EH (cell line): ENCODE measurements at regions not wholly inside any gene's neighbourhood (a gene's known extent, or its start where the extent isn't known, plus 50 kb on each side); places are given as distances from the start of the nearest gene placed in this dataset.

ENCODE experiments used
- DNase-seq: peaks from one replicate; pipeline ENCODE4 v3.0.0-alpha.2; 2015; ENCODE audit warnings: low read depth

- peak; percentile 27 for DNase-seq
Measured at GRCh38 chr10:90470966-90471365, 386.9 kb downstream of the HTR7 start.

- DNase-seq: no peak
Measured at GRCh38 chr10:90480466-90480865, 377.4 kb downstream of the HTR7 start.

GRCh38 chr10:90481326-90481923 is 376.4 kb downstream of the HTR7 start:
- no peak for DNase-seq

DNA sequence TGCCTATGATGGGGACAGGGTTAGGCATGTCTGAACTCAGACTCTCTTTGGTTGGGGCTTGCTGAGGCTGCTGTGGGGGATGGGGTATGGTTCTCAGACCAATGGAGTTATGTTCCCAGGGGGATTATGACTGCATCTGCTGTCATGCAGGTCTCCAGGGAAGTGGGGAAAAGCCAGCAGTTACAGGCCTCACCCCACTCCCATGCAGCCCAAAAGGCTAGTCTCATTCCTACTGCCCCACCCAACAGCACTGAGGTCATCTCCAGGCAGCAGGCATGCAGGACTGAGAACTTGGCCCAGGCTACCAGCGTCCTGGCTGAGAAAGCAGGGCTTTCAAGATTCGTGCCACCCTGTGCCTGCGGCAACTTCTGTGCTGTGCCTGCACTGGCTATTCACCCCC is 373.3 kb downstream of the HTR7 start:
- DNase-seq: no peak

DNA sequence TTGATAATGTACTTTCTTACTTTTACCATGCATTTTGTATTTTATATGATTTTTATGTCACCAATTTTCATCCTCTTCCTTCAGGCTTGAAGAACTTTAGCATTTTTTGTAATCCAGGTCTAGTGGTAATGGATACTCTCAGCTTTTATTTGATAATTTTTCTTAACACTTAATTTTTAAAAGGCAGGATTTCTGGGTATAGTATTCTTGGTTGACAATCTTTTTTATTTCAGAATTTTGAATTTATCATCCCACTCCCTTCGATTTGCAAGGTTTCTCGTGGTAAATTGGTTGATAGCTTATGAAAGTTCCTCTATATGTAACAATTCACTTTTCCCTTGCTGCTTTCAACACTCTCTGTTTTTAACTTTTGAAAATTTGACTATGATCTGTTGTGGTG is 363.7 kb downstream of the HTR7 start:
- no peak for DNase-seq

GRCh38 chr10:90504172-90504571 is 353.7 kb downstream of the HTR7 start:
- DNase-seq: no peak

GRCh38 chr10:90526721-90527120 is 331.1 kb downstream of the HTR7 start:
- no peak for DNase-seq

- no peak for DNase-seq
Measured at GRCh38 chr10:90530521-90530920, 327.3 kb downstream of the HTR7 start.

DNA sequence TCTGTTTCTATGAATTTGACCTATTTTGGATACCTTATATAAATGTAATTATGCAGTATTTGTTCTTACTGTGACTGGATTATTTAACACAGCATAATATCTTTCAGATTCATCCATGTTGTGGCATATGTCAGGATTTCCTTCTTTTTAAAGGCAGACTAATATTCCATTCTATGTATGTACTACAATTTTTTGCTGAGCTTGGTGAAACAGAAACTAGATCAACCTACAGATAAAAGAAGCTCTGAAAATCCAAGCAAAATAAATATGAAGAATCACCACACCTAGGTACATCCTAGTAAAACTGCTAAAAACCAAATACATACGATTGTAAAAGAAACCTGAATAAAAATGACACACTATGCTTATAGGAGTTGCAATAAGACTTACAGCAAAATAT is 300.5 kb downstream of the HTR7 start:
- DNase-seq: no peak

DNA sequence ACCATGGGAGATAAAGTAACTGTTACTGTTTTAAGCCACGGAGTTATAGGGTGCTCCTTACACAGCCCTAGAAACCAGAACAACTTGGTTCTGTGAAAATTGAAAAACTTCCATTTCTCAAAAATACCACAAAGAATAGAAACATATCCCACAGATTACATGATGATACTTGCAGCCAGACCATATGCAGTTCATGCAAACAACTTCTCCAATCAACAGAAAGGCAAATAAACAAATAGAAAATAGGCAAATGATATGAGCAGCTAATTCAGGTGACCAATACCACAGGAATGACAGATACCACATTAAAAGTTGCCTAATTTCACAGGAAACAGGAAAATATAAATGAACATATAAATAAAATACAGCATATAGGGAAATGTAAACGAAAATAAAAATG is 297.5 kb downstream of the HTR7 start:
- no peak for DNase-seq

DNA sequence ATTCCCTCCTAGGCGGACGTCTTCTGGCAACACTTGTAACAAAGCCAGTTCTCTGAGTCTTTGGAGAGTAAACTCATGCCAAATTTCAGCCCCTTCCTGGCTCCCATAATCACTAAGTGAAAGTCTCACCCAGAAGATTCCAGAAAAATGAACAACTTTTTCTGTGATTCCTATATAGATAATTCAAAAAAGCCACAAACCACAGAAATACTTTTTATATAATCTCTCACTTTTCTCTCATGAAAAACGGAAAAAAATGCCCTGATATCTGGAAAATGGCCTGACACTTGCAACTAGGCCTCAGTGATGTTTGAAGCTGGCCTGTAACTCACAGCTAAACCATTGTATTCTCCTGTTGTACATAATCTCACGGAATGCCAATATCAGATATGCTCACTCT is 296.2 kb downstream of the HTR7 start:
- DNase-seq: no peak

DNA sequence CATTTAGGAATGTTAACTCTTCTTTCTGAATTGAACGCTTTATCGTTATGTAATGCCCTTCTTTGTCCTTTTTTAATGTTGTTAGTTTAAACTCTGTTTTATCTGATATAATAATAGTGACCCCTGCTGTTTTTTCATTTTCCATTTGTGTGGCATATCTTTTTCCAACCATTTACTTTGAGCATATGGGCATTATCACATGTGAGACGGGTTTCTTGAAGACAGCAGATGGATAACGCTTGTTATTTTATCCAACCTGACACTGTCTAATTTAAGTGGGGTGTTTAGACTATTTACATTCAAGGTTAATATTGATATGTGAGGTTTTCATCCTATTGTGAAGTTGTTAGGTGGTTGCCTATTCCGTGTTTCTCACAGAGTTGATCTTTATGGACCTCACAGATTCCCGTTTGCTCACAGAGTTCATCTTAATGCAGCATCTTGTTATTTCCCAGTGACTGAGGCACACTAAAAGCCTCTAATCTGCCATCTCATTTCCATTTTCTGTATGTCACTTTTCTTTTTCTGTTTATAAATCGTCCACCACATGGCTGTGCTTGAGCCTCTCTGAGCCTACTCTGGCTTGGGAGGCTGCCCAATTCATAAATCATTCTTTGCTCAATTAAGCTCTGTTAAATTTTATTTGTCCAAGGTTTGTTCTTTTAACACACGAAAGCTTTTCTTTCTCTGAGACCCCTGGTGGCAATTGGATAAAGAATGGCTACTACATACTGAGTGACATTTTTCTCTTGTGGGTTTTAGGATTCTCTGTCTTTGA is 286.2 kb downstream of the HTR7 start:
- no peak for DNase-seq

- DNase-seq: no peak
Measured at GRCh38 chr10:90575125-90575524, 282.7 kb downstream of the HTR7 start.

DNA sequence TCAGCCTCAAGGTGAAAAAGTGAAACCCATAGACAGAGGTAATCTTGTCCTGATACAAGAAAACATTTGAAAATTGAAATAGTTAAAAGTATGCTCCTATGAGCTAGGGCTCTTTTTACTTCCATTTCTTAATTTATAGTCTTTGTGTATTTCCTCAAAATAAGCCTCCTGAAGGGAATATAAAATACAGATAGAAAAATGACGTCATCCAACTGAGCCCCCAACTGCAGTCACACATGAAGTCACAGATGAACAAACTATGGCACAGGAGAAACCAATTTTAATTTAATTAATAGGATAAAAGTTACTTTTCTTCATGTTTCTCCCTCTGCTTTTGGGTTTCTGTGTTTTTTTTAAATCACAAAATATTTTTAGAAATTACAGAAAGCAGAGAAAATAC is 280.3 kb downstream of the HTR7 start:
- no peak for DNase-seq

GRCh38 chr10:90579602-90580242 is 278.1 kb downstream of the HTR7 start:
- DNase-seq: peak; percentile 32

DNA sequence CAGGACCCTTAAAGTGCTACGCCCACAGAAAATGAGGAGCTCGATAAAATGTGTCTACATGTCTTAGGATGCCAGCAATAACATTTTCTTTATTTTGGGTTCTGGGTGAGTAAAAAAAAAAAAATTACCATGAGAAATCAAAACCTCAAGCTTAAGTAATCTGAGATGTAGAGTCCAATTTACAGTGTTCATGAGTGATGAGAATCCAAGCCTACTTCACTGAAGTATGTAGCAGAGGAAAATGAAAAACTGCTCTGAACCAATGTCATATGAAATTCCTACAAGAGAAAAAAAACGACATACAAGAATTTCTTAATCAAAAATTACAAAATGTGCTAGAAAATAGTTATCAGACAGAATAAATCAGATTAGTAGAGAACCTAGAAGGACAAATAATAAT is 274.4 kb downstream of the HTR7 start:
- DNase-seq: no peak

- DNase-seq: peak; percentile 63
Measured at GRCh38 chr10:90587081-90587491, 270.8 kb downstream of the HTR7 start.

DNA sequence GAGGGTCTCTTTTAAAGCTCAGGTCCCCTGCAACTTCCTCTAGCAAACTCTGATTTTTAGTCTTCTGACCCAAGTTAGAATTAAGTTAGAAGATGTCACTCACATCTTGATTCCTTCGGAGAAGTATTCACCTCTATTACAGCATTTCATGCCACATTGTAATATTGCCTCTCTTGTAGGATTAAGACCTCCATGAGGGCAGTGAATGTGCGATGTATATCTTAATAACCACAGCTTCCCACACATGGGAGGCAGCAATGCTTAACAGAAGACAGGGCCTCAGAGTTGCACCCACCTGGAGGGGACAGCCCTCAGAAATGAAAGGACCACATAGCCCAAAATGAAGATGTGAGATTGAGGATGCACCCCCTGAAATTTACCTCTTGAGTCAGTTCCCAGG is 270.3 kb downstream of the HTR7 start:
- no peak for DNase-seq

DNA sequence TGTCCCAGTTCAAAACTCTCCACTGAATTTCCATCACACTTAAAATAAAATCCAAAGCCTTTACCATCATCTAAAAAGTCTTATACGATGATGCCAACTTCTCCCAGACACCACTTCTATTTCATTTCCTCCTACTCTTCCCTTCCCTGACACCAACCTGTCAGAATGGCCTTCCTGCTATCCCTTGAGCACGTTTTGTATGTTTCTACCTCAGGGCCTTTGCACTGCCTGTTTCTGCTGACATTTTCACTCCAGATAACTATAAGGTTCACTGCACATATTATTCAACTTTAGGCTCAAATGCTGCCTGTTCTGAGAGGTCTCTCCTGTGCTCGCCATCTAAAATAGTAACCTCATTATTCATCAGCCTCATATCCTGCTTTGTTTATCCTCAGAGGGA is 269.6 kb downstream of the HTR7 start:
- DNase-seq: no peak

DNA sequence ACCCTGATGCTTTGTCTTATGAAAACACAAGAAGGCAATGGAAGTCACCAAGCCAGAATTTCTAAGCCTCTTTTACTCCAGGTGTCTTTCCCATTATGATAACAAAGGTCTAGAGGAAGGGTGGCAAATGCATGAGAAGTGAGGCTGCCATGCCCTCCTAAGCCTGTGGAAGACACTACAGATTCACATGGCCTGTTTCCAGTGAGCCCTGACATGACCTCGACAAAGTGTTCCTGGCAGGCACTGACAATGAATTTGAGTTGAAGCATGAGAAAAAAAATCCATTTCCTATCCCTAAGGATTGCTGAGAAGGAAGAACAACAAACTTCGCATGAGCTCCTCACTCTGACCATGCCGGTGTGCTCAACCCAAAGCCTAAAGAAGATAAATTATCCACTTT is 268.0 kb downstream of the HTR7 start:
- no peak for DNase-seq

DNA sequence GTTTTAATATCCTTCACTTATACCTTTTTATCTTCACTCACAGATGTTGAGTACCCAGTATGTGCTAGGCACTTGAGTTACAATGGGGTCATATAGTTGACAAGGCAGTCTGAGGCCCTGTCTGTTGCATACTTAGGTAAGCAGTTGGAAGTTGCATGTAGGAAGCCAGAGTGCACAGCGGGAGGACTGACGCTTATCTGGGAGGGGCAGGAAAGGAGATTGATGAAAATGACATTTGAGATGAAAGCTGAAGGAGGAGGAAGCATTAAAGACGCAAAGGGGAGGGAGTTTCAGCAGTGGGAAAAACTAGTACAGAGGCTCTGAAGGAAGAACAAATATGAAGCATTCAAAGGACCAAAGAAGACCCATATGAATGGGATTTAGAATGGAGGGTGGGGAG is 266.2 kb downstream of the HTR7 start:
- no peak for DNase-seq

DNA sequence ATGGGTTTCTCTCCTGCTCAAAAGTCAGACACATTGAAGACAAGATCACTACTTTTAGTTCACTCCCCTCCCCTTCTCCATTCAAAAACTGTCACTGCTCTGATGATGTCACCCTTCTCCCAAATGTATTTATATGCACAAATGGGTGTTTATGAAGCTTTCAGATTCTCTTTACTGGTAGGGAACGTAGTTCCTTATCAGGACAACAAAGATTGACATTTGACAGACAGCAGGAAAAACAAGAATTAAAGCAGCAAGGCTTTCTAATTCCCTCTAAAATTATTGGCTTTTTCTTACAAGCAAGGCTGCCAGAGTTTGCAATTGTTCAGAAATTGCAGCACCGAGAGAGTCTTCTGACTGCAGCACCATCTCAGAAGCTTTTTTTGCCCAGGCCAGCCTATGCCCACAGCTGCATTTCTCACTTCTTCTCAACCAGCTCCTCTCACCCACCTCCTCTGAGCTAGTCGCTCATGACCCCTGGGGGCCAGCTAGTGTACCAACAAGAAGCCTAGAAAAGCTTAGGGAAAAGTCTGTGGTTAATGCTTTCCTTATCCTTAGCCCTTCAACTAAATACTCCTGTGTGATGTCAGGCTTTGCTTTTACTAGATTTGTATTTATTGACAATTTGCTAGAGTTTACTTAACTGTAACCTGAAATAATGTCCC is 265.1 kb downstream of the HTR7 start:
- peak; percentile 60 for DNase-seq

DNA sequence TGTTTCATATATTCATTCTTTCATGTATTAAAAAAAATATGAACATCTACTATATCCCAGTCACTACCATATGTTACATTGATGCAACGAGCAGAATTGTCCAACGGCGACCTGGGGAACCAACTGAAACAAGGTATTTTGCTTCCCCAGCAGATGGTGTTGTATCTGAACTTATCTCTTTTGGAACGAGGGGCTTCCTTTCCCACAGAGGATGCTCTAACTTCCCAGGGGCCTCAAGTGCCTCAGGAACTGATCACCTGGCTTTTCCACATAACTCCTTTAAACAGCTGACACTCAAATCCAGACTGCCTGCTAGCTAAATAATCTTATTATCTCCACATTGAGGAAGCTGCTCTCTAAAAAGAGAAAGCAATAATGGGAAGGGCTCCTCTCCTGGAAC is 259.3 kb downstream of the HTR7 start:
- no peak for DNase-seq
